Stimulated activated CD4-positive, alpha-beta T cell treated with anti-CD3 and anti-CD28 coated beads, Interleukin-15, amount 100 ng/mL, for 24 hours (primary cell): ENCODE measurements at regions not wholly inside any gene's neighbourhood (a gene's known extent, or its start where the extent isn't known, plus 50 kb on each side); places are given as distances from the start of the nearest gene placed in this dataset.
"Not testable (repeated sequence)": the region's sequence is repeated elsewhere in the genome, so short reads cannot be mapped to it uniquely, and the experiment has no call there.

Source experiments
- DNase-seq: peaks from one replicate; pipeline ENCODE4 v3.0.0-alpha.2; 2020

GRCh38 chr4:19579608-19580007, 672.1 kb upstream of the SLIT2 start:
- no peak for DNase-seq

GRCh38 chr4:19577097-19577496, 674.6 kb upstream of the SLIT2 start:
- no peak for DNase-seq

- no peak for DNase-seq
These were observed 675.8 kb upstream of the SLIT2 start for GRCh38 chr4:19575924-19576323.

- no peak for DNase-seq
These were observed 685.7 kb upstream of the SLIT2 start for GRCh38 chr4:19566041-19566440.

- no peak for DNase-seq
These were observed 689.2 kb upstream of the SLIT2 start for GRCh38 chr4:19562456-19562855.

- DNase-seq = no peak
These were observed 694.5 kb upstream of the SLIT2 start for GRCh38 chr4:19557161-19557560.

- not testable (repeated sequence) for DNase-seq
These were observed 695.4 kb upstream of the SLIT2 start for GRCh38 chr4:19556276-19556675.

- no peak for DNase-seq
These were observed 704.2 kb upstream of the SLIT2 start for GRCh38 chr4:19547463-19547862.

- DNase-seq = no peak
These were observed 707.1 kb upstream of the SLIT2 start for GRCh38 chr4:19544446-19545125.

- no peak for DNase-seq
These were observed 710.7 kb upstream of the SLIT2 start for GRCh38 chr4:19540859-19541540.

GRCh38 chr4:19539201-19539600, 712.5 kb upstream of the SLIT2 start:
- DNase-seq = no peak

GRCh38 chr4:19534159-19534558, 717.5 kb upstream of the SLIT2 start:
- DNase-seq = no peak

GRCh38 chr4:19531906-19532848, 719.5 kb upstream of the SLIT2 start:
- no peak for DNase-seq

- no peak for DNase-seq
These were observed 727.7 kb upstream of the SLIT2 start for GRCh38 chr4:19523964-19524363.

GRCh38 chr4:19522966-19523365, 728.7 kb upstream of the SLIT2 start:
- no peak for DNase-seq

GRCh38 chr4:19520939-19521520, 730.7 kb upstream of the SLIT2 start:
- no peak for DNase-seq

- no peak for DNase-seq
These were observed 737.2 kb upstream of the SLIT2 start for GRCh38 chr4:19514276-19515070.

GRCh38 chr4:19512086-19512485, 739.6 kb upstream of the SLIT2 start:
- no peak for DNase-seq

- DNase-seq = no peak
These were observed 740.7 kb upstream of the SLIT2 start for GRCh38 chr4:19510993-19511392.

GRCh38 chr4:19508442-19508841, 743.3 kb upstream of the SLIT2 start:
- DNase-seq = no peak

- no peak for DNase-seq
These were observed 754.0 kb upstream of the SLIT2 start for GRCh38 chr4:19497705-19498104.

GRCh38 chr4:19496756-19497155, 754.9 kb upstream of the SLIT2 start:
- DNase-seq = no peak
